Small intestine (tissue), 7 donors: ENCODE measurements at regions not wholly inside any gene's neighbourhood (a gene's known extent, or its start where the extent isn't known, plus 50 kb on each side); places are given as distances from the start of the nearest gene placed in this dataset.
A peak's percentile ranks its signal among the peaks of the same experiment; 100 is the strongest.
"Not testable (repeated sequence)": the region's sequence is repeated elsewhere in the genome, so short reads cannot be mapped to it uniquely, and the experiment has no call there.

ENCODE experiments used
- DNase-seq, 2 donors: peaks; one replicate each; pipeline versions ENCODE4 v3.0.0 to v3.0.0-alpha.2; 2013
- FAIRE-seq: peaks from 2 replicates; lab custom pipeline; 2012; peaks lifted over from hg19 to GRCh38; lab: Jason Lieb, UNC
- H3K27ac ChIP-seq, 3 donors: one replicate each; pipeline ENCODE4 v1.5.1; 2013; ENCODE audit warnings: low read length in 2 of 3, mild to moderate bottlenecking in 2 of 3, control low read depth in 1 of 3, inconsistent platforms in 1 of 3, low read depth in 1 of 3, moderate library complexity in 1 of 3
- H3K27me3 ChIP-seq, 3 donors: one replicate each; pipeline ENCODE4 v1.6.1; 2013; ENCODE audit warnings: low read length in 3 of 3, inconsistent platforms in 1 of 3; ENCODE audit not compliant: control insufficient read depth in 3 of 3, insufficient read depth in 3 of 3
- H3K36me3 ChIP-seq, 3 donors: one replicate each; pipeline ENCODE4 v1.6.1; 2013; ENCODE audit warnings: low read length in 3 of 3, inconsistent platforms in 1 of 3, low read depth in 1 of 3, mild to moderate bottlenecking in 1 of 3, moderate library complexity in 1 of 3; ENCODE audit not compliant: control insufficient read depth in 3 of 3, insufficient read depth in 2 of 3
- H3K4me1 ChIP-seq, 3 donors: one replicate each; pipeline ENCODE4 v1.6.1; 2013; ENCODE audit warnings: low read length in 2 of 3, inconsistent platforms in 1 of 3, low read depth in 1 of 3, mild to moderate bottlenecking in 1 of 3, moderate library complexity in 1 of 3; ENCODE audit not compliant: control insufficient read depth in 3 of 3, insufficient read depth in 2 of 3
- H3K4me3 ChIP-seq, 3 donors: one replicate each; pipeline ENCODE4 v1.5.1; 2013; ENCODE audit warnings: low read length in 3 of 3, control low read depth in 1 of 3, inconsistent platforms in 1 of 3, low read depth in 1 of 3, mild to moderate bottlenecking in 1 of 3, moderate library complexity in 1 of 3
- H3K9me3 ChIP-seq, 2 donors: one replicate each; pipeline ENCODE4 v1.6.1; 2013; ENCODE audit warnings: low read depth in 1 of 2, low read length in 1 of 2; ENCODE audit not compliant: control insufficient read depth in 2 of 2, insufficient read depth in 1 of 2
- WGBS, 3 donors: extraction: QIAGEN DNeasy Blood & Tissue Kit; methylation state at CpG; one replicate each; pipeline ENCODE4 v1.1.7; 2013; 5-methylcytosine and 5-hydroxymethylcytosine counted together
- donor health status: healthy with polysubstance abuse.
- donor health status: control.
- donor health status: control.
- donor health status: Bipolar disorder and iron deficiency.
- donor health status: healthy.

- 77 to 88% (median 79%) methylated on average over 2 of the region's 2 CpGs for WGBS, 3 donors
- H3K4me3 ChIP-seq: no peak overlapping the region
- no peaks in the 10 kb centered on the region for H3K9me3 ChIP-seq
- no peak overlapping the region for H3K27ac ChIP-seq
- H3K36me3 ChIP-seq: no peaks in the 10 kb centered on the region
- DNase-seq: no peak
- FAIRE-seq: no peak
- H3K27me3 ChIP-seq: no peaks in the 10 kb centered on the region
- H3K4me1 ChIP-seq: no peaks in the 10 kb centered on the region
Observed at GRCh38 chr12:125852679-125853078, 787.4 kb downstream of the AACS start.

GRCh38 chr12:125853670-125854069 is 788.4 kb downstream of the AACS start:
- no peaks in the 10 kb centered on the region for H3K27me3 ChIP-seq
- no peak overlapping the region for H3K4me3 ChIP-seq
- no peak for FAIRE-seq
- no peaks in the 10 kb centered on the region for H3K9me3 ChIP-seq
- H3K27ac ChIP-seq: no peak overlapping the region
- no peak for DNase-seq
- H3K36me3 ChIP-seq: no peaks in the 10 kb centered on the region
- 78 to 93% (median 87%) methylated on average over 1 of the region's 1 CpG for WGBS, 3 donors
- no peaks in the 10 kb centered on the region for H3K4me1 ChIP-seq

DNA sequence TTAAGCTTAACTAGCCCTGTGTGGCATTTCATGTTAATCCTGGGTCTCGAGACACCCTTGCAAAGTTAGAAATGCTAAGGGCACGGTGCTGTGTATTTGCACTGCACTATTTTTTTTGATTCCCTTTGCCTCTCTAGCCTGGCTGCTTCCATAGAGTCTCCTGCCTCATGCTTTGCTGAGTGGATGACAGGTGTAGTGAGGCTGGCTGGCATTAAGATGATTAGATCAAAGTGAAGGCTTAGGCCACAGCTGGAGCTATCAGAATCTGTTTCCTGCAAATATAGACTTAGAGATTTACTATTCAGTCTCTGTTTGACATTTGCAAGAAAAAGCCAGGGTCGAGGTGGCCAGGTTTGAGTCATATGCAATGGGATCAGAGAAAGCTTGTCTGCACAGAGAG is 791.1 kb downstream of the AACS start:
- Histone ChIP-seq H3K4me3 (no peak overlapping the region), H3K9me3 (peaks cover 0 to 8% of the 10 kb centered on the region in 2 donors), H3K27ac (no peak overlapping the region), H3K4me1 (no peaks in the 10 kb centered on the region), H3K27me3 (no peaks in the 10 kb centered on the region), H3K36me3 (no peaks in the 10 kb centered on the region)
- no peak for FAIRE-seq
- DNase-seq: no peak
- 14 to 45% (median 23%) methylated on average over 3 of the region's 3 CpGs for WGBS, 3 donors

DNA sequence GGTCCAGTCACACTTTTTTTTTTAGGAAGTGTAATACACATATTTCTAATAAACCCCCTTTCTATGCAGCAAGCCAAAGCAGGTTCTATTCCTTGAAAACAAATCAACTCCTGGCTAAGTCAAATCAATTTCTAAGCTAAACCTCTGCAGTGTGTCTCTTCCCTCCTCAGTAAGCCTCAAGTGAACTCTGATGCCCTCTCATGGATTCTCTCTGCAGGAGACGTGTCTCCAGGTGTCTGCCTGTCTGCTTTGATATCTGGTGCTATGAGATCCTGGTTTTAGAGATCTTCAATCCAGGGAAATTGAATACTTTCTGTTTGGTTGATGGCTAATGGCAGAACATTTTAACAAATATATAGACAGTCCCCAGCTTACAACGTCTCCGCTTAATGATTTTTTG is 791.7 kb downstream of the AACS start:
- DNase-seq (no peak), FAIRE-seq (no peak)
- Histone ChIP-seq H3K36me3 (no peaks in the 10 kb centered on the region), H3K27ac (no peak overlapping the region), H3K27me3 (no peaks in the 10 kb centered on the region), H3K4me3 (no peak overlapping the region), H3K4me1 (peaks cover 0 to 2% (median 0%) of the 10 kb centered on the region in 3 donors), H3K9me3 (peaks cover 2 to 11% of the 10 kb centered on the region in 2 donors)
- 63 to 65% (median 64%) methylated on average over 3 of the region's 3 CpGs for WGBS, 3 donors

- H3K4me3 ChIP-seq: no peak overlapping the region
- H3K27me3 ChIP-seq: no peaks in the 10 kb centered on the region
- peaks cover 0 to 5% (median 0%) of the 10 kb centered on the region in 3 donors for H3K4me1 ChIP-seq
- H3K36me3 ChIP-seq: no peaks in the 10 kb centered on the region
- 86 to 91% (median 91%) methylated on average over 17 of the region's 17 CpGs for WGBS, 3 donors
- no peak overlapping the region for H3K27ac ChIP-seq
- H3K9me3 ChIP-seq: peaks cover 2 to 33% of the 10 kb centered on the region in 2 donors
- DNase-seq (no peak), FAIRE-seq (no peak)
Observed at GRCh38 chr12:125860672-125861288, 795.5 kb downstream of the AACS start.

- peaks cover 2 to 35% of the 10 kb centered on the region in 2 donors for H3K9me3 ChIP-seq
- peaks cover 0 to 5% (median 0%) of the 10 kb centered on the region in 3 donors for H3K4me1 ChIP-seq
- H3K36me3 ChIP-seq: no peaks in the 10 kb centered on the region
- peak overlapping the region in 1 of 3 donors; percentile 26 for H3K4me3 ChIP-seq
- DNase-seq: peak in 1 of 2 donors; percentile 83
- 34 to 47% (median 43%) methylated on average over 58 to 68 of the region's 68 CpGs for WGBS, 3 donors
- peak overlapping the region in 1 of 3 donors; percentile 53 for H3K27ac ChIP-seq
- no peak for FAIRE-seq
- H3K27me3 ChIP-seq: peaks cover 0 to 1% (median 0%) of the 10 kb centered on the region in 3 donors
Observed at GRCh38 chr12:125861299-125862281, 796.4 kb downstream of the AACS start.

DNA sequence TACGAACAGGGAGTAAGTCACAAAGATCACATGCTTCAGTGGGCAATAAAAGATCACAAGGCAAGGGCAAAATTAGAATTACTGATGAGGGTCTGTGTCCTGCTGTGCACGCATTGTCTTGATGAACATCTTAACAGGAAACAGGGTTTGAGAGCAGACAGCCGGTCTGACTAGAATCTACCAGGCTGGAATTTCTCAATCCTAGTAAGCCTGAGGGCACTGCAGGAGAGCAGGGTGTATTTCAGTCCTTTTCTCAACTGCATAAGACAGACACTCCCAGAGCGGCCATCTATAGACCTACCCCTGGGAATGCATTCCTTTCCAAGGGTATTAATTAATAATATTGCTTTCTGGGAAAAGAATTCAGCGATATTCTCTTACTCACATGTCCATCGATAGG is 800.0 kb downstream of the AACS start:
- H3K9me3 ChIP-seq: peaks cover 2 to 37% of the 10 kb centered on the region in 2 donors
- not testable (repeated sequence) for H3K36me3 ChIP-seq, FAIRE-seq, H3K27ac ChIP-seq, H3K4me1 ChIP-seq, H3K27me3 ChIP-seq, DNase-seq, H3K4me3 ChIP-seq
- 80 to 85% (median 84%) methylated on average over 6 of the region's 6 CpGs for WGBS, 3 donors

DNA sequence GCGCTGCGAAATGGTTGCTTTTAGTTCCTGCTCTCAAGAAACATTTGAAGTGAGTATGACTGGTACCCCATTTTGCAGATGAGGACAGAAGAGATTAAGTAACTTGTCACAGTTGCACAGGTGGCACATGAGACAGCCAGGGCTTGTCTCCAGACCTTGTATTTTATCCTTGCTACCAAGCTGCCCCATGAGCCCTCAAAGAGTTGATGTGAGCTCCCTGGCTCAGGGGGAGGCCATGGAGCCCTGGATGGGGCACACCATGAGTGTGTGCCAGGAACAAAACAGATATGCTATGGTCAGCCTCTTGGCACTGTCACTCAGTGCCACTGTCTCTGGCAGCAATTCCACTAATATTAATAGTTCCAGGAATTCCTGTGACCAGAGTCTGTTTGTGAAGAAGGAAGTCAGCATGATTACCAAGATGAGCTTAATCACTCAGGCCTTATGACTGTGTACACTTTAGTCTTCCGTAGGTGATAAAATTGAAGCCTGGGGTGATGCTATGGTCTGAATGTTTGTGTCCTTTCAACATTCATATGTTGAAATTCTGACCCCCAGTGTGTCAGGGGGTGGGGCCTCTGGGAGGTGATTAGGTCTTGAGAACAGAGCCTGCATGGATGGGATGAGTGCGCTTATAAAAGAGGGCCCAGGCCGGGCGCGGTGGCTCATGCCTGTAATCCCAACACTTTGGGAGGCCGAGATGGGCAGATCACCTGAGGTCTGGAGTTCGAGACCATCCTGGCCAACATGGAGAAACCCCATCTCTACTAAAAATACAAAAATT is 806.8 kb downstream of the AACS start:
- Histone ChIP-seq H3K27me3 (no peaks in the 10 kb centered on the region), H3K36me3 (no peaks in the 10 kb centered on the region), H3K4me3 (no peak overlapping the region), H3K4me1 (no peaks in the 10 kb centered on the region), H3K27ac (no peak overlapping the region), H3K9me3 (peaks cover 0 to 2% of the 10 kb centered on the region in 2 donors)
- 82 to 89% (median 88%) methylated on average over 9 of the region's 9 CpGs for WGBS, 3 donors
- DNase-seq: no peak
- FAIRE-seq: no peak
